ENCODE measurements at regions not wholly inside any gene's neighbourhood (a gene's known extent, or its start where the extent isn't known, plus 50 kb on each side); places are given as distances from the start of the nearest gene placed in this dataset.

GRCh38 chr3:197422506-197422905 lies 124.1 kb upstream of the DLG1 start (continued):
- TF ChIP-seq ZBTB10 (CRISPR knock-in tag; IDR thresholded peaks at IDR 0.05; ENCODE audit: borderline replicate concordance) (0 out of 2 replicates have a peak, but pooled peaks have one; percentile 27), SRSF4 (IDR thresholded peaks at IDR 0.05; ENCODE audit: low read depth, low read length, poor library complexity, severe bottlenecking) (no peak), ZNF589 (CRISPR knock-in tag; conservative IDR thresholded peaks at IDR 0.05) (no peak), ZNF792 (CRISPR knock-in tag; IDR thresholded peaks at IDR 0.05) (0 out of 2 replicates have a peak, but pooled peaks have one; percentile 37), HOXA9 (CRISPR knock-in tag; IDR thresholded peaks at IDR 0.05; ENCODE audit: borderline replicate concordance) (no peak), MAFF (IDR thresholded peaks at IDR 0.05; ENCODE audit: low read depth, low read length) (no peak), ZNF660 (CRISPR knock-in tag; IDR thresholded peaks at IDR 0.05; ENCODE audit: borderline replicate concordance, low read depth) (no peak), MEIS1 (CRISPR knock-in tag; IDR thresholded peaks at IDR 0.05; ENCODE audit: borderline replicate concordance) (no peak), ZFP82 (CRISPR knock-in tag; IDR thresholded peaks at IDR 0.05; ENCODE audit: borderline replicate concordance) (no peak), PCBP2 (optimal IDR thresholded peaks at IDR 0.05; ENCODE audit: low read depth, low read length, poor library complexity, severe bottlenecking) (no peak), ZNF230 (CRISPR knock-in tag; IDR thresholded peaks at IDR 0.05) (no peak), BCLAF1 (IDR thresholded peaks at IDR 0.05) (no peak)
- TF ChIP-seq, protein P1, sequence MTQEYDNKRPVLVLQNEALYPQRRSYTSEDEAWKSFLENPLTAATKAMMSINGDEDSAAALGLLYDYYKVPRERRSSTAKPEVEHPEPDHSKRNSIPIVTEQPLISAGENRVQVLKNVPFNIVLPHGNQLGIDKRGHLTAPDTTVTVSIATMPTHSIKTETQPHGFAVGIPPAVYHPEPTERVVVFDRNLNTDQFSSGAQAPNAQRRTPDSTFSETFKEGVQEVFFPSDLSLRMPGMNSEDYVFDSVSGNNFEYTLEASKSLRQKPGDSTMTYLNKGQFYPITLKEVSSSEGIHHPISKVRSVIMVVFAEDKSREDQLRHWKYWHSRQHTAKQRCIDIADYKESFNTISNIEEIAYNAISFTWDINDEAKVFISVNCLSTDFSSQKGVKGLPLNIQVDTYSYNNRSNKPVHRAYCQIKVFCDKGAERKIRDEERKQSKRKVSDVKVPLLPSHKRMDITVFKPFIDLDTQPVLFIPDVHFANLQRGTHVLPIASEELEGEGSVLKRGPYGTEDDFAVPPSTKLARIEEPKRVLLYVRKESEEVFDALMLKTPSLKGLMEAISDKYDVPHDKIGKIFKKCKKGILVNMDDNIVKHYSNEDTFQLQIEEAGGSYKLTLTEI (CRISPR knock-in tag; conservative IDR thresholded peaks at IDR 0.05): no peak
- TF ChIP-seq, protein P2, sequence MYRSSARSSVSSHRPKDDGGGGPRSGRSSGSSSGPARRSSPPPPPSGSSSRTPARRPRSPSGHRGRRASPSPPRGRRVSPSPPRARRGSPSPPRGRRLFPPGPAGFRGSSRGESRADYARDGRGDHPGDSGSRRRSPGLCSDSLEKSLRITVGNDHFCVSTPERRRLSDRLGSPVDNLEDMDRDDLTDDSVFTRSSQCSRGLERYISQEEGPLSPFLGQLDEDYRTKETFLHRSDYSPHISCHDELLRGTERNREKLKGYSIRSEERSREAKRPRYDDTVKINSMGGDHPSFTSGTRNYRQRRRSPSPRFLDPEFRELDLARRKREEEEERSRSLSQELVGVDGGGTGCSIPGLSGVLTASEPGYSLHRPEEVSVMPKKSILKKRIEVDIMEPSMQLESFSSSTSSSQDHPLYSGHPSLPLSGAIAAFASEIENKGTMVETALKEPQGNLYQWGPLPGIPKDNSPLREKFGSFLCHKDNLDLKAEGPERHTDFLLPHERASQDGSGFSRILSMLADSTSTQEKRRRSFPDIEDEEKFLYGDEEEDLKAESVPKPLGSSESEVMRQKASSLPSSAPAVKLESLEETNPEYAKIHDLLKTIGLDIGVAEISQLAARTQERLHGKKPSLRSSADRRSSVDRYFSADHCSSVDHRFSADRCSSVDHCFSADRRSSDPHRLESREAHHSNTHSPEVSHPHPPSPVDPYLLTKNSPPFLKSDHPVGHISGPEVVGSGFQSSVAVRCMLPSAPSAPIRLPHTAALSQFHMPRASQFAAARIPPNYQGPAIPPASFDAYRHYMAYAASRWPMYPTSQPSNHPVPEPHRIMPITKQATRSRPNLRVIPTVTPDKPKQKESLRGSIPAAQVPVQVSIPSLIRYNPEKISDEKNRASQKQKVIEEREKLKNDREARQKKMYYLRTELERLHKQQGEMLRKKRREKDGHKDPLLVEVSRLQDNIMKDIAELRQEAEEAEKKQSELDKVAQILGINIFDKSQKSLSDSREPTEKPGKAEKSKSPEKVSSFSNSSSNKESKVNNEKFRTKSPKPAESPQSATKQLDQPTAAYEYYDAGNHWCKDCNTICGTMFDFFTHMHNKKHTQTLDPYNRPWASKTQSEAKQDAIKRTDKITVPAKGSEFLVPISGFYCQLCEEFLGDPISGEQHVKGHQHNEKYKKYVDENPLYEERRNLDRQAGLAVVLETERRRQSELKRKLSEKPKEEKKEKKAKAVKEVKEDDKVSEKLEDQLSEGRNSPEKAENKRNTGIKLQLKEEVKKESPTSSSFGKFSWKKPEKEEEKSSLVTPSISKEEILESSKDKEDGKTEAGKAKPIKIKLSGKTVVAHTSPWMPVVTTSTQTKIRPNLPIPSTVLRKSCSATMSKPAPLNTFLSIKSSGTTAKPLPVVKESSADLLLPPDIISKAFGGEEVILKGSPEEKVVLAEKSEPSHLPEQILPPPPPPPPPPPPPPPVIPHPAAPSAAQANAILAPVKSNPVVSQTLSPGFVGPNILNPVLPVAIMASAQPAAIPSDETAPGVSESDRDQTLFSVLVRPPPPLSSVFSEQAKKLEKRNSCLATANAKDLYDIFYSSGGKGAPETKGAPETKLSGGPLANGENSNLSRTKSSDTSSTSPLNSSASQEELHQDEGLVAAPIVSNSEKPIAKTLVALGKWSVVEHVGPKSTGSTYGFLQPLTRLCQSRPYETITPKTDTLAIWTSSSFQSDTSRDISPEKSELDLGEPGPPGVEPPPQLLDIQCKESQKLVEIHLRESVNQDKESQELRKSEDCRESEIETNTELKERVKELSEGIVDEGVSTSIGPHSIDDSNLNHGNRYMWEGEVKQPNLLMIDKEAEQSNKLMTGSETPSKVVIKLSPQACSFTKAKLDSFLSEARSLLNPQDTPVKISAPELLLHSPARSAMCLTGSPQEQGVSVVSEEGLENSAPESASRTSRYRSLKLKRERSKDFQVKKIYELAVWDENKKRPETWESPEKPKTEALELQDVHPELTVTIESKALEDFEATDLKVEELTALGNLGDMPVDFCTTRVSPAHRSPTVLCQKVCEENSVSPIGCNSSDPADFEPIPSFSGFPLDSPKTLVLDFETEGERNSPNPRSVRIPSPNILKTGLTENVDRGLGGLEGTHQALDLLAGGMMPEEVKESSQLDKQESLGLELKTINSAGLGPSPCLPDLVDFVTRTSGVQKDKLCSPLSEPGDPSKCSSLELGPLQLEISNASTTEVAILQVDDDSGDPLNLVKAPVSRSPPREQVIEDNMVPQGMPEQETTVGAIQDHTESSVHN (CRISPR knock-in tag; IDR thresholded peaks at IDR 0.05): no peak

Data from HepG2 (cell line).